Adrenal gland (tissue), 5 donors: ENCODE measurements at regions not wholly inside any gene's neighbourhood (a gene's known extent, or its start where the extent isn't known, plus 50 kb on each side); places are given as distances from the start of the nearest gene placed in this dataset.

Experiments used
- POLR2A ChIP-seq, 2 donors: fragments of 450-650 bp; IDR thresholded peaks; one replicate each; pipeline ENCODE4 v1.6.1; 2017; ENCODE audit warnings: antibody characterized with exemption in 2 of 2, mild to moderate bottlenecking in 2 of 2, moderate library complexity in 1 of 2
- TF ChIP-seq, protein P1 (sequence below), 6 experiments: fragments of 450-650 bp in 4 of 6; fragments of 200-600 bp in 2 of 6; sonication (generic) in 1 of 6; IDR thresholded peaks; 1 replicate in 5 of 6; 2 replicates in 1 of 6; pipeline versions ENCODE4 v1.5.1 to v1.8.0; 2016 to 2021; ENCODE audit warnings: antibody characterized with exemption in 6 of 6, mild to moderate bottlenecking in 2 of 6, moderate library complexity in 1 of 6
- donor health status: DM: no; HTN: no; CAD: no.

- TF ChIP-seq, protein P1, sequence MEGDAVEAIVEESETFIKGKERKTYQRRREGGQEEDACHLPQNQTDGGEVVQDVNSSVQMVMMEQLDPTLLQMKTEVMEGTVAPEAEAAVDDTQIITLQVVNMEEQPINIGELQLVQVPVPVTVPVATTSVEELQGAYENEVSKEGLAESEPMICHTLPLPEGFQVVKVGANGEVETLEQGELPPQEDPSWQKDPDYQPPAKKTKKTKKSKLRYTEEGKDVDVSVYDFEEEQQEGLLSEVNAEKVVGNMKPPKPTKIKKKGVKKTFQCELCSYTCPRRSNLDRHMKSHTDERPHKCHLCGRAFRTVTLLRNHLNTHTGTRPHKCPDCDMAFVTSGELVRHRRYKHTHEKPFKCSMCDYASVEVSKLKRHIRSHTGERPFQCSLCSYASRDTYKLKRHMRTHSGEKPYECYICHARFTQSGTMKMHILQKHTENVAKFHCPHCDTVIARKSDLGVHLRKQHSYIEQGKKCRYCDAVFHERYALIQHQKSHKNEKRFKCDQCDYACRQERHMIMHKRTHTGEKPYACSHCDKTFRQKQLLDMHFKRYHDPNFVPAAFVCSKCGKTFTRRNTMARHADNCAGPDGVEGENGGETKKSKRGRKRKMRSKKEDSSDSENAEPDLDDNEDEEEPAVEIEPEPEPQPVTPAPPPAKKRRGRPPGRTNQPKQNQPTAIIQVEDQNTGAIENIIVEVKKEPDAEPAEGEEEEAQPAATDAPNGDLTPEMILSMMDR (IDR thresholded peaks at IDR 0.05), result no peak
- no peak for TF ChIP-seq POLR2A (IDR thresholded peaks at IDR 0.05)
Measured at GRCh38 chr13:40315416-40316064, 350.9 kb downstream of the FOXO1 start.
